PFSK-1 (cell line): ENCODE measurements at regions not wholly inside any gene's neighbourhood (a gene's known extent, or its start where the extent isn't known, plus 50 kb on each side); places are given as distances from the start of the nearest gene placed in this dataset.

Experiments used
- POLR2AphosphoS5 ChIP-seq: IDR thresholded peaks from 2 replicates; pipeline ENCODE4 v1.6.1; 2012; ENCODE audit warnings: low read depth, mild to moderate bottlenecking, control low read depth, low read length, moderate library complexity
- TAF1 ChIP-seq: IDR thresholded peaks from 2 replicates; pipeline ENCODE4 v1.6.1; 2012; ENCODE audit warnings: low read length, control low read depth, borderline replicate concordance; ENCODE audit not compliant: insufficient read depth

DNA sequence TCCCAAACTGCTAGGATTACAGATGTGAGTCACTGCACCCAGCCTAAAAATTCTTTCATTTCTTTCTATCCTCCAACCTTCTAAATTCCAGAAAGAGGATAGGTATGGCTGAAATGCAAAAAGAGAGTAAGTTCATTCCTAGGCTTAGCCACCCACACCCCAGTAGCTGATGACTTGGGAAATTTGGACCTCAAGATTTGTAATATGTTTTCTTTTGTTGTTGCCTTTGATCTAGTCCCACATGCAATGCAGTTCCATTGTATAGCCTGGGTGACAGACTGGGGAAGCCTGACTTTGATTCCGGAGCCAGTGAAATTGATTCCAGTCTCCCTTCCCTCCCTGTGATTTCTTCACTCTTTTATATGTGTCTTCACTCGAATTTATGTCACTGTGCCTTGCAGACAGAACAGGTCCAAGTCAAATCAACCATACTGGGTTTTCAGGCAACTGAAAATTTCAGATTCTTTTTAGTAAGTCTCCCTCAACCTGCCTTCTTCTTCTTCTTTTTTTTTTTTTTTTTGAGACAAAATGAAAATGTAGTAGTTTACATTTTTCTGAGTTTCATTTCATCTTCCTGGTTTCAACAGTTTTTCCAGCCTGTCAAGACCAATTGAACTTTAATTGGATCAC lies 176.2 kb upstream of the RBPJ start:
- TF ChIP-seq POLR2AphosphoS5: no peak
- no peak for TF ChIP-seq TAF1
